Tibial nerve (tissue), 3 donors: ENCODE measurements at regions not wholly inside any gene's neighbourhood (a gene's known extent, or its start where the extent isn't known, plus 50 kb on each side); places are given as distances from the start of the nearest gene placed in this dataset.

Source experiments
- POLR2A ChIP-seq, 2 donors: fragments of 450-650 bp; IDR thresholded peaks; one replicate each; pipeline ENCODE4 v1.6.1; 2017; ENCODE audit warnings: antibody characterized with exemption in 2 of 2, mild to moderate bottlenecking in 2 of 2, moderate library complexity in 2 of 2
- TF ChIP-seq, protein P1 (sequence below), 5 experiments: fragments of 200-600 bp in 3 of 5; fragments of 450-650 bp in 2 of 5; sonication (generic) in 3 of 5; IDR thresholded peaks; one replicate each; pipeline ENCODE4 v1.5.1; 2016 to 2019; ENCODE audit warnings: antibody characterized with exemption in 5 of 5, mild to moderate bottlenecking in 3 of 5, moderate library complexity in 2 of 5

DNA sequence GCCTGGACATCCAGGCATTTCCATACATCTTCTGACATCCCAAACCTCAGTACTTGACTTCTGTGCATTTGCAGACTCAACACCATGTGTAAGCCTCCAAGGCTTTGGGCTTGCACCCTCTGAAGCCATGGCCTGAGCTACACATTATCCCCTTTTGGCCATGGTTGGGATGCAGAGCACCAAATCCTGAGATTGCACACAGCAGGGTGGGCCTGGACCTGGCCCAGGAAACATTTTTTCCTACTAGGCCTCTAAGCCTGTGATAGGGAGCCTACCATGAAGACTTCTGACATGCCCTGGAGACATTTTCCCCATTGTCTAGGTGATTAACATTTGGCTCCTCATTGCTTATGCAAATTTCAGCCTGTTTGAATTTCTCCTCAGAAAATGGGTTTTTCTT, 853.4 kb upstream of the SPRY2 start:
- TF ChIP-seq, protein P1, sequence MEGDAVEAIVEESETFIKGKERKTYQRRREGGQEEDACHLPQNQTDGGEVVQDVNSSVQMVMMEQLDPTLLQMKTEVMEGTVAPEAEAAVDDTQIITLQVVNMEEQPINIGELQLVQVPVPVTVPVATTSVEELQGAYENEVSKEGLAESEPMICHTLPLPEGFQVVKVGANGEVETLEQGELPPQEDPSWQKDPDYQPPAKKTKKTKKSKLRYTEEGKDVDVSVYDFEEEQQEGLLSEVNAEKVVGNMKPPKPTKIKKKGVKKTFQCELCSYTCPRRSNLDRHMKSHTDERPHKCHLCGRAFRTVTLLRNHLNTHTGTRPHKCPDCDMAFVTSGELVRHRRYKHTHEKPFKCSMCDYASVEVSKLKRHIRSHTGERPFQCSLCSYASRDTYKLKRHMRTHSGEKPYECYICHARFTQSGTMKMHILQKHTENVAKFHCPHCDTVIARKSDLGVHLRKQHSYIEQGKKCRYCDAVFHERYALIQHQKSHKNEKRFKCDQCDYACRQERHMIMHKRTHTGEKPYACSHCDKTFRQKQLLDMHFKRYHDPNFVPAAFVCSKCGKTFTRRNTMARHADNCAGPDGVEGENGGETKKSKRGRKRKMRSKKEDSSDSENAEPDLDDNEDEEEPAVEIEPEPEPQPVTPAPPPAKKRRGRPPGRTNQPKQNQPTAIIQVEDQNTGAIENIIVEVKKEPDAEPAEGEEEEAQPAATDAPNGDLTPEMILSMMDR (IDR thresholded peaks at IDR 0.05) = no peak
- TF ChIP-seq POLR2A (IDR thresholded peaks at IDR 0.05) = no peak
